Ovary (tissue), 7 donors: ENCODE measurements at regions not wholly inside any gene's neighbourhood (a gene's known extent, or its start where the extent isn't known, plus 50 kb on each side); places are given as distances from the start of the nearest gene placed in this dataset.

Source experiments
- DNase-seq, 5 donors: peaks; one replicate each; pipeline ENCODE4 v3.0.0-alpha.2; 2019 to 2020
- H3K27ac ChIP-seq, 2 donors: fragments of 200-600 bp; one replicate each; pipeline versions ENCODE4 v1.5.1 to v1.8.0; 2019 to 2022
- H3K27me3 ChIP-seq: fragments of 200-600 bp; one replicate; pipeline ENCODE4 v1.8.0; 2022
- H3K36me3 ChIP-seq: fragments of 200-600 bp; sonication (generic); one replicate; pipeline ENCODE4 v1.5.1; 2019
- H3K4me1 ChIP-seq: one replicate; pipeline ENCODE4 v1.8.1; 2013; ENCODE audit warnings: mild to moderate bottlenecking, moderate library complexity; ENCODE audit not compliant: insufficient read depth
- H3K4me3 ChIP-seq: fragments of 200-600 bp; sonication (generic); one replicate; pipeline ENCODE4 v1.5.1; 2017
- H3K9me3 ChIP-seq, 2 donors: fragments of 200-600 bp in 1 of 2; sonication (generic) in 1 of 2; one replicate each; pipeline versions ENCODE4 v1.5.1 to v1.8.1; 2013 to 2019; ENCODE audit warnings: mild to moderate bottlenecking in 1 of 2, moderate library complexity in 1 of 2
- EP300 ChIP-seq: sonication (generic); formaldehyde crosslinking; IDR thresholded peaks from one replicate; pipeline ENCODE4 v1.6.1; 2017; ENCODE audit warnings: antibody characterized with exemption
- POLR2A ChIP-seq: fragments of 450-650 bp; IDR thresholded peaks from one replicate; pipeline ENCODE4 v1.6.1; 2017; ENCODE audit warnings: antibody characterized with exemption, mild to moderate bottlenecking, moderate library complexity
- WGBS, 3 donors: extraction: QIAGEN DNeasy Blood & Tissue Kit in 1 of 3; methylation state at CpG; one replicate each; pipeline versions ENCODE4 v1.1.5 to v1.1.7; 2013 to 2017; 5-methylcytosine and 5-hydroxymethylcytosine counted together
- intact Hi-C, 4 donors: fragments of 100-400 bp; cut with DNase I; formaldehyde crosslinking; loops; one replicate each; pipeline versions ENCODE4 v1.11.0 to v1.15.1; 2022 to 2023
- TF ChIP-seq, protein P1 (sequence below), 3 donors: fragments of 450-650 bp in 2 of 3; fragments of 200-600 bp in 1 of 3; IDR thresholded peaks; one replicate each; pipeline versions ENCODE4 v1.5.1 to v1.8.0; 2016 to 2022; ENCODE audit warnings: antibody characterized with exemption in 3 of 3, mild to moderate bottlenecking in 1 of 3
- donor health status: DM: no; HTN: no; CAD: no; lungs with moderate emphysema.
- donor health status: DM: no; HTN: no; CAD: no.
- donor health status: Bipolar disorder and iron deficiency.
- donor health status: DM: no; HTN: no; CAD: no.
- donor health status: DM: yes; HTN: yes; CAD: no.

DNA sequence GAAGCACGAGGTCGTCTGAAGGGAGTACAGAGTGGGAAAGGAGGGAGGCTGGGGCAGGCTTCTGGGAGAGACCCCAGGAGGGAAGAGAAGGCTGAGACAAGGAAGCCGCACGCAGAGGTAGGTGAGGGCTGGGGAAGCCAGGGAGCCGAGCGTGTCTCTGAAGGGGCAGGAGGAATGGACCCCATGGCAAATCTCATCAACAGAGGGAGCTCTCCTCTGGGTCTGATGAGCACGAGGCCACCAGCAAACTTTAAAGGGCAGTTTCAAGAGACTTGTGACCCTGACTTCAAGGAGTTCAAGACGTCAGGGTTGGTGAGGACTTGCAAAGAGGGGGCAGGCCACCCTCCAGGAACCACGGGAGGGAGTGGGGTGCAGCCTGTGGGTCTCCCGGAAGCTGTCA is 326.2 kb upstream of the IRX2 start:
- TF ChIP-seq, protein P1, sequence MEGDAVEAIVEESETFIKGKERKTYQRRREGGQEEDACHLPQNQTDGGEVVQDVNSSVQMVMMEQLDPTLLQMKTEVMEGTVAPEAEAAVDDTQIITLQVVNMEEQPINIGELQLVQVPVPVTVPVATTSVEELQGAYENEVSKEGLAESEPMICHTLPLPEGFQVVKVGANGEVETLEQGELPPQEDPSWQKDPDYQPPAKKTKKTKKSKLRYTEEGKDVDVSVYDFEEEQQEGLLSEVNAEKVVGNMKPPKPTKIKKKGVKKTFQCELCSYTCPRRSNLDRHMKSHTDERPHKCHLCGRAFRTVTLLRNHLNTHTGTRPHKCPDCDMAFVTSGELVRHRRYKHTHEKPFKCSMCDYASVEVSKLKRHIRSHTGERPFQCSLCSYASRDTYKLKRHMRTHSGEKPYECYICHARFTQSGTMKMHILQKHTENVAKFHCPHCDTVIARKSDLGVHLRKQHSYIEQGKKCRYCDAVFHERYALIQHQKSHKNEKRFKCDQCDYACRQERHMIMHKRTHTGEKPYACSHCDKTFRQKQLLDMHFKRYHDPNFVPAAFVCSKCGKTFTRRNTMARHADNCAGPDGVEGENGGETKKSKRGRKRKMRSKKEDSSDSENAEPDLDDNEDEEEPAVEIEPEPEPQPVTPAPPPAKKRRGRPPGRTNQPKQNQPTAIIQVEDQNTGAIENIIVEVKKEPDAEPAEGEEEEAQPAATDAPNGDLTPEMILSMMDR (IDR thresholded peaks at IDR 0.05): no peak
- TF ChIP-seq EP300: no peak
- TF ChIP-seq POLR2A: no peak

DNA sequence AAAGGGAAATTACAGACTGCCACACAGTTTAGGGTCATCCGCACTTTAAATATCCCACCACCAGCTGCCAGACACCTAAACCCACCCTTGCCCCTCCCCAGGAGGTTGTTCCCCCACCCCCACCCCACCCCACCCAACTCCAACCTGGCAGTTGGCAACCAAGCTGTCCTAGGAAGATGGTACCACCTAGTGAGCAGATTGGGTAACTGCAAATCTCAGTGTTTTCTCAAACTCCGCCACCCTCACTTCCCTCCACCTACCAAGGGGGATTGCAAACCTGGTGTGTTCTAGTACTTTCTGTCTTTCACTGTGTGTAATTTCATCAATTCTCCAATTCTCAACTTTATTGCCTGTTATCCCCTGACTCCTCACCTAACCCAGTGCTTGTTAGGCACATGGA is 323.8 kb upstream of the IRX2 start:
- DNase-seq: no peak
- Histone ChIP-seq H3K9me3 (no peaks in the 10 kb centered on the region), H3K4me1 (no peaks in the 10 kb centered on the region), H3K27ac (no peak overlapping the region), H3K36me3 (no peaks in the 10 kb centered on the region), H3K4me3 (no peak overlapping the region), H3K27me3 (no peaks in the 10 kb centered on the region)
- 61 to 70% (median 64%) methylated on average over 2 of the region's 2 CpGs for WGBS, 3 donors
- TF ChIP-seq, protein P1 (IDR thresholded peaks at IDR 0.05): no peak
- intact Hi-C loops: no loop called here

More for the DNA sequence above, 326.2 kb upstream of the IRX2 start:
- Histone ChIP-seq H3K36me3 (no peaks in the 10 kb centered on the region), H3K27ac (no peak overlapping the region), H3K27me3 (no peaks in the 10 kb centered on the region), H3K4me1 (no peaks in the 10 kb centered on the region), H3K9me3 (no peaks in the 10 kb centered on the region), H3K4me3 (no peak overlapping the region)
- intact Hi-C loops: no loop called here
- WGBS, 3 donors: 57 to 58% (median 58%) methylated on average over 10 of the region's 10 CpGs
- DNase-seq: no peak

DNA sequence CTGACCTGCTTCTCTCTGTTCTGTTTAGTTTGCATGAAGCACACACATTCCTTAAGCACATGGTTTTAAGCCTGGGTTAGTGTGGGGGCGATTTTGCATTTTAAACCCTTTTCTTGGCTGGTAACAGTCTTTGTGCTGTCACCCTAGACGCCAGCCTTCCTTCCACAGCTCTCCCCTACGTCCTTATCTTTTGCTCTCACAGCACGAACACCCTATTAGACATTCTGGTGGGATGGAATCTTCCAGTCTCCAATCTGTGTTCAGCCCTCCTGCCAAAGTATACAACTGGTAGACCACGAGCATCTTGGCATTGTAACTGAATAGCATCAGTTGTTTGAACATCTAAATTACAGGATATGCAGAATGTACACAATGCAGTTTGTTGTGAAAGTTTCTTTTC is 316.9 kb upstream of the IRX2 start:
- DNase-seq: no peak
- Histone ChIP-seq H3K4me3 (no peak overlapping the region), H3K36me3 (no peaks in the 10 kb centered on the region), H3K27me3 (no peaks in the 10 kb centered on the region), H3K4me1 (no peaks in the 10 kb centered on the region), H3K27ac (no peak overlapping the region), H3K9me3 (no peaks in the 10 kb centered on the region)
- TF ChIP-seq EP300 (no peak), POLR2A (no peak)
- TF ChIP-seq, protein P1 (IDR thresholded peaks at IDR 0.05): no peak
- WGBS, 3 donors: 4 to 14% (median 6%) methylated on average over 5 of the region's 5 CpGs
- intact Hi-C loops: no loop called here

DNA sequence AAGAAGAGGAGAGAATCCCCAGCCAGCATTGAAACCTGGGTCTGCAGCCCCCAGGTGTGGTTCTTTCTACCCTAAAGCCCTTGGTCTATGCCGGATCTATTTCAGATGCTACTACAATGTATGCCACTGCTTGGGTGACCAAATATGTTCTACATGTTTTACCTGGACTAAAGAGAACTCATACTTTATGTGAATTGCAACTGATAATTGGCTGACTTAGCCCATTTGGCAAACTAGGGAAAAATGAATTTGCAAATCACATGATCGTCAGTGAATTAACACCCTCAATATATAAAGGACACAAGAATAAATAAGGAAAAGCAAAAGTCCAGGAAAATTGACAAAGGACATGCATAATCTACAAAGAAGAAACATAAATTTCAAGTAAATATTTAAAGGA is 308.8 kb upstream of the IRX2 start:
- Histone ChIP-seq H3K27me3 (no peaks in the 10 kb centered on the region), H3K27ac (no peak overlapping the region), H3K36me3 (no peaks in the 10 kb centered on the region), H3K4me1 (no peaks in the 10 kb centered on the region), H3K4me3 (no peak overlapping the region), H3K9me3 (no peaks in the 10 kb centered on the region)
- WGBS, 3 donors: 73 to 92% (median 90%) methylated on average over 2 of the region's 2 CpGs
- no peak for DNase-seq
- intact Hi-C loops: no loop called here
- TF ChIP-seq, protein P1 (IDR thresholded peaks at IDR 0.05): no peak
- TF ChIP-seq POLR2A: no peak
- TF ChIP-seq EP300: no peak

DNA sequence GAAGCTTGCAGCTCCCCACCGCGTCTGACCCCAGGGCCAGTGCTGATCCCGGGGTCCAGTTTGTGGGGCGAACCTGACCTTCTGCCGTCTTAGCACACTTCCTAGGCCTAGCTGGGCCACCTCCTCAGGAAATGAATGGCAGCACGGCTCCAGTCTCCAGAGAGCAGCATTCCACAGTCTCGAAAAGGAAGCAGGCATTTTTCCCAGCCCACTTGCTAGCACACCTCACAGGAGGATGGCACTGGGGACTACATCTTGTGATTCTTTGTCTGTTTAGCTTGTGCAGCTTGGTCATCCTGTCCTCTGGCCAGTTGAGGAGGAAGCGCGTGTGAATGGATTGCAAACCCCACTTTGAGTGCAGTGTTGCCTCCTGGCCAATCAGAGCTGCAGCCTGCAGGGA is 308.0 kb upstream of the IRX2 start:
- DNase-seq: no peak
- intact Hi-C loops: no loop called here
- H3K4me1 ChIP-seq: no peaks in the 10 kb centered on the region
- H3K27ac ChIP-seq: no peak overlapping the region
- H3K27me3 ChIP-seq: no peaks in the 10 kb centered on the region
- no peaks in the 10 kb centered on the region for H3K36me3 ChIP-seq
- WGBS, 3 donors: 69 to 75% (median 71%) methylated on average over 9 of the region's 9 CpGs
- TF ChIP-seq EP300 (no peak), POLR2A (no peak)
- TF ChIP-seq, protein P1 (IDR thresholded peaks at IDR 0.05): no peak
- no peak overlapping the region for H3K4me3 ChIP-seq
- H3K9me3 ChIP-seq: no peaks in the 10 kb centered on the region
